GM04504 (cell line): ENCODE measurements at regions not wholly inside any gene's neighbourhood (a gene's known extent, or its start where the extent isn't known, plus 50 kb on each side); places are given as distances from the start of the nearest gene placed in this dataset.

Source experiments
- DNase-seq: peaks from one replicate; pipeline ENCODE4 v3.0.0-alpha.2; 2012; ENCODE audit warnings: low read depth

DNA sequence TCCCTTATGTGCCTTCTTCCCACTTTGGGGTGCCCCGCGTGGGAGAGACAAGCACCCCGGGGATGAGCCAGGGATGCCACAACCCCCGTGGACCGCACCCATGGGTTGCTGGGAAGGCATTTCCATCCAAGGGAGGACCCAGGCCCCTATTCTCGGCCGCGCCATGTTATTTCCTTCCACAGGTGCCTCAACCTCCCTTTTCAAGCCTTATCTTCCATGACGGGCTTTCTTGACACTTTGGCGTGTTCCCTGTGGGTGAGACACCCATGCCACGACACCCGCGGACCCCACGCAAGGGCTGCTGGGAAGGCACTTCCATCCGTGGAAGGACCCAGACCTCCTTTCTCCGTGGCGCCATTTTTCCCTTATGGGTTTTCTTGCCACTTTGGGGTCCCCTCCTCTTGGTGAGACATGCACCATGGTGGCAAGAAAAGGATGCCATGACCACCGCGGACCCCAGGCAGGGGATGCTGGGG lies 269.2 kb downstream of the ALG10 start:
- no peak for DNase-seq

DNA sequence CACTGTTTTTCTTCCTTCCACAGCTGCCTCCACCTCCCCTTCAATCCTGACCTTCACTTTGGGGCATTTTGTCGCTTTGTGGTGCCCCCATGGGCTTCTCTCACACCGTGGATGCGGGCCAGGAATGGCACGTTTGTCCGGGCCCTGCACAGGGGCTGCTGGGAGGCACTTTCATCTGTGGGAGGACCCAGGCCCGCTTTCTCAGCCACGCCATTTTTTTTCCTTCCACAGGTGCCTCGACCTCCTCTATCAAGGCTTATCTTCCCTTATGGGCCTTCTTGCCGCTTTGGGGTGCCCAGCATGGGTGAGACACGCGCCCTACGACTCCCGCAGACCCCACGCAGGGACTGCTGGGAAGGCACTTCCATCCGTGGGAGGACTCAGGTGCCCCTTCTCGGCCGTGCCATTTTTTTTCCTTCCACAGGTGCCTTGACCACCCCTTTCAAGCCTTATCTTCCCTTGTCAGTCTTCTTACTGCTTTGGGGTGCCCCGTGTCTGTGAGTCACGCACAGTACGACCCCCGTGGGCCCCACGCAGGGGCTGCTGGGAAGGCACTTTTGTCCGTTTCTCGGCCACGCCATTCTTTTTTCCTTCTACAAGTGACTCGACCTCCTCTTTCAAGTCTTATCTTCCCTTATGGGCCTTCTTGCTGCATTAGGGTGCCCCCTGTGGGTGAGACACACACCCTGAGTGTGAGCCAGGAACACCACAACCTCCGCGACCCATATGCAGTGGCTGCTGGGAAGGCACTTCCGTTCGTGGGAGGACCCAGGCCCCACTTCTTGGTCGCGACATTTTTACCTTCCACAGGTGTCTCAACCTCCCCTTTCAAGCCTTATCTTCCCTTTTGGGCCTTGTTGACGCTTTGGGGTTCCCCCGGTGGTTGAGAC lies 270.7 kb downstream of the ALG10 start:
- no peak for DNase-seq

DNA sequence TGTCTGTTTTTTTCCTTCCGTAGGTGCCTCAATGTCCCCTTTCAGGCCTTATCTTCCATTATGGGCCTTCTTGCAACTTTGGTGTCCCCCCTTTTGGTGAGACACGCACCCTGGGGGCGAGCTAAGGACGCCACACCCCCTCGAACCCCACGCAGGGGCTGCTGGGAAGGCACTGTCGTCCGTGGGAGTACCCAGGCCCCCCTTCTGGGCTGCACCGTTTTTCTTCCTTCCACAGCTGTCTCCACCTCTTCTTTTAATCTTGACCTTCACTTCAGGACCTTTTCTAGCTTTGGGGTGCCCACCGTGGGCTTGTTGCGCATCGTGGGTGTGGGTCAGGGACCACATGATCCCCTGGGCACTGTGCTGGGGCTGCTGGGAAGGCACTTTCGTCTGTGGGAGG lies 271.8 kb downstream of the ALG10 start:
- DNase-seq: no peak

DNA sequence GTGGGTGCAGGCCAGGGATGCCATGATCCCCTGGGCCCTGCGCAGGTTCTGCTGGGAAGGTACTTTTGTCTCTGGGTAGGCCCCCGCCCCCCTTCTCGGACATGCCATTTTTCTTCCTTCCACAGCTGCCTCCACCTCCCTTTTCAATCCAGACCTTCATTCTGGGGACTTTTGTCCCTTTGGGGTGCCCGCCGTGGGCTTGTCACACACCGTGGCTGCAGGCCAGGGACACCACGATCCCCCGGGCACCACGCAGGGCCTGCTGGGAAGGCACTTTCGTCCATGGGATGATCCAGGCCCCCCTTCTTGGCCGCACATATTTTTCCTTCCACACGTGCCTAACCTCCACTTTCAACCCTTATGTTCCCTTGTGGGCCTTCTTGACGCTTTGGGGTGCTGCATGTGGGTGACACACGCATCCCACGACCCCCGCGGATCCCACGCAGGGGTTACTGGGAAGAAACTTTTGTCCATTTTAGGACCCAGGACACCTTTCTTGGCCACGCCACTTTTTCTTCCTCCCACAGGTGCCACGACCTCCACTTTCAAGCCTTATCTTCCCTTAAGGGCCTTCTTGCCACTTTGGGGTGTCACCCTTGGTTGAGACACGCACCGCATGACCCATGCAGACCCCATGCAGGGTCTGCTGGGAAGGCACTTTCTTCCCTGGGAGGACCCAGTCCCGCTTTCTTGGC lies 272.5 kb downstream of the ALG10 start:
- no peak for DNase-seq

DNA sequence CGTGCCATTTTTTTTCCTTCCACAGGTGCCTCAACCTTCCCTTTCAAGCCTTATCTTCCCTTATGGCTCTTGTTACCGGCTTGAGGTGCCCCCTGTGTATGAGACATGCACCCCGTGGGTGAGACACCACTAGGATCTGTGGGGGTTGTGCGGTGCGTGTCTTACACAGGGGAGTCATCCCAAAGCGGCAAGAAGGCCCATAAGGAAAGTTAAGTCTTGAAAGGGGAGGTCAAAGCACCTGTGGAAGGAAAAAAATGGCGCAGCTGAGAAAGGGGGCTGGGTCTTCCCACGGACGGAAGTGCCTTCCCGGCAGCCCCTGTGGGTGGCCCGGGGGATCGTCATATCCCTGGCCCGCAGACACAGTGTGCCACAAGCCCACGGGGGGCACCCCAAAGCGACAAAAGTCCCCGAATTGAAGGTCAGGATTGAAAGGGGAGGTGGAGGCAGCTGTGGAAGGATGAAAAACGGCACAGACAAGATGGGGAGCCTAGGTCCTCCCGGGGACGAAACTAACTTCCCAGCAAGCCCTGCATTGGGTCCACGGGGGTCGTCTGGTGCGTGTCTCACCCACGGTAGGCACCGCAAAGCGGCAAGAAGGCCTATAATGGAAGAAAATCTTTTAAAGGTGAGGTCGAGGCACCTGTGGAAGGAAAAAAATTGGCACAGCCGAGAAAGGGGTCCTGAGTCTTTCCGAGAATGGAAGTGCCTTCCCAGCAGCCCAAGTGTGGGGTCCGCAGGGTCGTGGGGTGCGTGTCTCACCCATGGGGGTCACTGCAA lies 273.3 kb downstream of the ALG10 start:
- DNase-seq: no peak

DNA sequence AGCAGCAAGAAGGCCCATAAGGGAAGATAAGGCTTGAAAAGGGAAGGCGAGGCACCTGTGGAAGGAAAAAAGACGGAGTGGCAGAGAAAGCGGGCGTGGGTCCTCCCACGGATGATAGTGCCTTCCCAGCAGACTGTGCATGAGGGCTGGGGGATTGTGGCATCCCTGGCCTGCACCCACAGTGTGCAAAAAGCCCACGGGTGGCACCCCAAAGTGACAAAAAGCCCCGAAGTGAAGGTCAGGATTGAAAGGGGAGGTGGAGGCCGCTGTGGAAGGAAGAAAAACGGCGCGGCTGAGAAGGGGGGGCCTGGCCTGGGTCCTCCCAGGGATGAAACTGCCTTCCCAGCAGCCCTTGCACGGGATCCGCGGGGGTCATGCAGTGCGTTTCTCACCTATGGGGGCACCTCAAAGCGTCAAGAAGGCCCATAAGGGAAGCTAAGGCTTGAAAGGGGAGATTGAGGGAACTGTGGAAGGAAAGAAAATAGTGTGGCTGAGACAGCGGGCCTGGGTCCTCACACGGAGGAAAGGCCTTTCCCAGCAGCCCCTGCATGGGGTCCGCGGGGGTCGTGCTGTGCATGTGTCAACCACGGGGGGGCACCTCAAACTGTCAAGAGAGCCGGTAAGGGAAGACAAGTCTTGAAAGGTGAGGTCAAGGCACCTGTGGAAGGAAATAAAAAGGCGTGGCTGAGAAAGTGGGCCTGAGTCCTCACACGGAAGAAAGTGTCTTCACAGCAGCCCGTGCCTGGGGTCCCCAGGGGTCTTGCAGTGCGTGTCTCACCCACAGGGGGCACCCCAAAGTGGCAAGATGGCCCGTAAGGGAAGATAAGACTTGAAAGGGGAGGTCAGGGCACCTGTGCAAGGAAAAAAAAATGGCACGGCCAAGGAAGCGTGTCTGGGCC lies 274.1 kb downstream of the ALG10 start:
- DNase-seq: no peak

DNA sequence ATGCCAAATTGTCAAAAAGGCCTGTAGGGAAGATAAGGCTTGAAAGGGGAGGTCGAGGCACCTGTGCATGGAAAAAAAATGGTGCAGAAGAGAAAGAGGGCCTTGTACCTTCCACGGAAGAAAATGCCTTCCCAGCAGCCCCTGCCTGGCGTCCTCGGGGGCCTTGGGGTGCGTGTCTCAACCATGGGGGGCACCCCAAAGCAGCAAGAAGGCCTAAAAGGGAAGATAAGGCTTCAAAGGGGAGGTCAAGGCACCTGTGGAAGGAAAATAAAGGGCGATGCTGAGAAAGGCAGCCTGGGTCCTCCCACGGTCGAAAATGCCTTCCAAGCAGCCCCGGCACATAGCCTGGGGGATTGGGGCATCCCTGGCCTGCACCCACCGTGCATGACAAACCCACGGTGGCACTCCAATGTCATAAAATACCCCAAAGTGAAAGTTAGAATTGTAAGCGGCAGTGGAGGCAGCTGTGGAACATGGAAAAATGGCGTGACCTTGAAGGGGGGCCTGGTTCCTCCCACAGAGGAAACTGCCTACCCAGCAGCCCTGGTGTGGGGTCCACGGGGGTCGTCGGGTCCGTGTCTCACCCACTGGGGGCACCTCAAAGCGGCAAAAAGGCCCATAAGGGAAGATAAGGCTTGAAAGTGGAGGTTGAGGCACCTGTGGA lies 275.0 kb downstream of the ALG10 start:
- DNase-seq: no peak

DNA sequence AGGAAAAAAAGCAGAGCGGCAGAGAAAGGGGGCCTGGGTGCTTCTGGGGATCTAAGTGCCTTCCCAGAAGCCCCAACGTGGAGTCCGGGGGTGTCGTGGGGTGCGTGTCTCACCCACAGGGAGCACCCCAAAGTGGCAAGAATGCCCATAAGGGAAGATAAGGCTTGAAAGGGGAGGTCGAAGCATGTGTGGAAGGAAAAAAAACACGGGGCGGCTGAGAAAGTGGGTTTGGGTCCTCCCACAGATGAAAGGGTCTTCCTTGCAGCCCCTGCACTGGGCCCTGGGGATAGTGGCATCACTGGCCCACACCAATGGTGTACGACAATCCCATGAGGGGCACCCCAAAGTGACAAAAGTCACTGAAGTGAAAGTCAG lies 275.5 kb downstream of the ALG10 start:
- no peak for DNase-seq

DNA sequence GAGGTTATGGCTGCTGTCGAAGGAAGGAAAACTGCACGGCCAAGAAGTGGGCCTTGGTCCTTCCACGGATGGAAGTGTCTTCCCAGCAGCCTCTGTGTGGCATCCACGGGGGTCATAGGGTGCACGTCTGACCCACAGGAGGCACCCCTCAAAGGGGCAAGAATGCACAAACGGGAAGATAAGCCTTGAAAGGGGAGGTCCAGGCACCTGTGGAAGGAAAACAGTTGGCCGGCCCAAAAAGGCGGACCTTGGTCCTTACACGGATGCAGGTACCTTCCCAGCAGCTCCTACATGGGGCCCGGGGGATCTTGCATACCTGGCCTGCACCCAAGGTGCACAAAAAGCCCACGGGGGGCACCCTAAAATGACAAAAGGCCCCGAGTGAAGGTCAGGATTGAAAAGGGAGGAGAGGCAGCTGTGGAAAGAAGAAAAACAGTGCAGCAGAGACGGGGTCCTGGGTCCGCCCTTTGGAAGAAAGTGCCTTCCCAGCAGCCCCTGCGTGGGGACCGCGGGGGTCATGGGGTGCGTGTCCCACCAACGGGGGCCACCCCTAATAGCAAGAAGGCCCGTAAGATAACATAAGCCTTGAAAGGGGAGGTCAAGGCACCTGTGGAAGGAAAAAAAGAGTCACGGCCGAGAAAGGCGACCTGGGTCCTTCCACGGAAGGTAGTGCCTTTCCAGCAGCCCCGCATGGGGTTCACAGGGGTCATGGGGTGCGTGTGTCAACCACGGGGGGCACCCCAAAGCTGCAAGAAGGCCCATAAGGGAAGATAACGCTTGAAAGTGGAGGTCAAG lies 276.1 kb downstream of the ALG10 start:
- no peak for DNase-seq

DNA sequence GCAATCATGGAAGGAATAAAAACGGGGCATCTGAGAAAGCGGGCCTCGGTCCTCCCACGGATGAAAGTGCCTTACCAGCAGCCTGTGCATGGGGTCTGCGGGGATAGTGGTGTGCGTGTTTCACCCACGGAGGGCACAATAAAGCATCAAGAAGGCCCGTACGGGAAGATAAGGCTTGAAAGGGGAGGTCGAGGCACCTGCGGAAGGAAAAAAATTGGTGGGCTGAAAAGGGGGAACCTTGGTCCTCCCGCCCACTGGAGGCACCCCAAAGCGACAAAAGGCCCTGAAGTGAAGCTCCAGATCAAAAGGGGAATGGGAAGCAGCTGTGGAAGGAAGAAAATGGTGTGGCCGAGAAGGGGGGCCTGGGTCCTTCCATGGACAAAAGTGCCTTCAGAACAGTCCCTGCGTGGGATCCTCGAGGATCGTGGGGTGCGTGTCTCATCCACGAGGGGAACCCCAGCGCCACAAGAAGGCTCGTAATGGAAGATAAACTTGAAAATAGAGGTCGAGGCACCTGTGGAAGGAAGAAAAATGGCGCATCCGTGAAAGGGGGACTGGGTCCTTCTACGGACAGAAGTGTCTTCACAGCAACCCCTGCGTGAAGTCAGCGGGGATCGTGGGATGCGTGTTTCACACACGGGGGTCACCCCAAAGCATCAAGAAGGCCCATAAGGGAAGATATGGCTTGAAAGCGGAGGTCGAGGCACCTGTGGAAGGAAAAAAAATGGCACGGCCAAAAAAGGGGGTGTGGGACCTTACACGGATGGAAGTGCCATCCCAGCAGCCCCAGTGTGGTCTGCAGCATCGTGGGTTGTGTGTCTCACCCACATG lies 276.9 kb downstream of the ALG10 start:
- no peak for DNase-seq

DNA sequence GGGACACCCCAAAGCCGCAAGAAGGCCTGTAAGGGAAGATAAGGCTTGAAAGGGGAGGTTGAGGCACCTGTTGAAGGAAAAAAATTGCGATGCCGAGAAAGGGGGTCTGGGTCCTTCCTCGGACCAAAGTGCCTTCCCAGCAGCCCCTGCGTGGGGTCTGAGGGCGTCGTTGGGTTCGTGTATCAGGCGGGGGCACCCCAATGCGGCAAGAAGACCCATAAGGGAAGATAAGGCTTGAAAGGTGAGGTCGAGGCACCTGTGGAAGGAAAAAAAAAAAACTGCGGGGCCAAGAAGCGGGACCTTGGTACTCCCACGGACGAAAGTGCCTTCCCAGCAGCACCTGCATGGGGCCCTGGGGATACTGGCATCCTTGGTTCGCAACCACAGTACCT lies 277.5 kb downstream of the ALG10 start:
- no peak for DNase-seq

DNA sequence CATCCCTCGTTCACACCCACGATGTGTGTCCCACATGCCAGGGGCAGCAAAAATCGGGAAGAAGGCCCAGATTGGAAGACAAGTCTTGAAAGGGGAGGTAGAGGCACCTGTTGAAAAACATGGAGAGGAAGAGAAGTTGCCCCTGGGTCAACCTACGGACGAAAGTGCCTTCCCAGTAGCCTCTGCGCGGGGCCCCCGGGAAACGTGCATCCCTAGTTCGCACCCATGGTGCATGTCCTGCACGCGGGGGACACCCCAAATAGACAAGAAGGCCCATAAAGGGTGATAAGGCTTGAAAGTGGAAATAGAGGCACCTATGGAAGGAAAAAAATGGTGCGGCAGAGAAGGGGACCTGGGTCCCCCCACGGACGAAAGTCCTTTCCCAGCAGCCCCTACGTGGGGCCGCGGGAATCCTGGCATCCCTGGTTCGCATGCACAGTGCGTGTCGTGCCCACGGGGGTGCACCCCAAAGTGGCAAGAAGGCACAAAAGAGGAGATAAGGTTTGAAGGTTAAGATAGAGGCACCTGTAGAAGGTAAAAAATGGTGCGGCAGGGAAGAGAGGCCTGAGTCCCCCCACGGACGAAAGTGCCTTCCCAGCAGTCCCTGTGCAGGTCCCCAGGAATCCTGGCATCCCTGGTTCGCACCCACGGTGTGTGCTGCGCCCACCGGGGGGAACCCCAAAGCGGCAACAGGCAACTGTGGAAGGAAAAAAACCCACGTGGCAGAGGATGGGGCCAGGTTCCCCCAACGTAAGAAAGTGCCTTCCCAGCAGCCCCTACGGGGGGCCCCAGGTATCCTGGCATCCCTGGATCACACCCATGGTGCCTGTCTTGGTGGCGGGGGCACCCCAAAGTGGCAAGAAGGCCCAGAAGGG lies 278.3 kb downstream of the ALG10 start:
- no peak for DNase-seq

DNA sequence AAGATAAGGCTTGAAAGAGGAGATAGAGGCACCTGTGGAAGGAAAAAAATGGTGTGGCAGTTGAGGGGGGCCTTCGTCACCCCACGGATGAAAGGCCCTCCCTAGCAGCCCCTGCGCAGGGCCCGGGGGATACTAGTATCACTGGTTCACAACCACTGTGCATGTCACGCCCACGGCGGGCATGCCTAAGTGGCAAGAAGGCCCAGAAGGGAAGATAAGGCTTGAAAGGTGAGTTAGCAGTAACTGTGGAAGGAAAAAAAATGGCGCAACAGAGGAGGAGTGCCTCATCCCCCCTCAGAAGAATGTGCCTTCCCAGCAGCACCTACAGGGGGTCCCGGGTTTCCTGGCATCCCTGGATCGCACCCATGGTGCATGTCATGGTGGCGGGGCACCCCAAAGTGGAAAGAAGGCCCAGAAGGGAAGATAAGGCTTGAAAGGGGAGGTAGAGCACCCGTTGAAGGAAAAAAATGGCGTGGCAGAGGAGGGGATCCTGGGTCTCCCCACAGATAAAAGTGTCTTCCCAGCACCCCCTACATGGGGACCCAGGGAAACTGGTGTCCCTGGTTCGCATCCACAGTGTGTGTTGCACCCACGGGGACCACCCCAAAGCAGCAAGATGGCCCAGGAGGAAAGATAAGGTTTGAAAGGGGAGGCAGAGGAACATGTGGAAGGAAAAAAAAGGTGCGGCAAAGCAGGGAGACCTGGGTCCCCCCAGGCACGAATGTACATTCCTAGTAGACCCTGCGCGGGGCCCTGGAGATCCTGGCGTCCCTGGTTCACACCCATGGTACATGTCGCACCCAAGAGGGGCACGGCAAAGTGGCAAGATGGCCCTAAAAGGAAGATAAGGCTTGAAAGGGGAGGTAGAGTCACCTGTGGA lies 279.2 kb downstream of the ALG10 start:
- DNase-seq: no peak

DNA sequence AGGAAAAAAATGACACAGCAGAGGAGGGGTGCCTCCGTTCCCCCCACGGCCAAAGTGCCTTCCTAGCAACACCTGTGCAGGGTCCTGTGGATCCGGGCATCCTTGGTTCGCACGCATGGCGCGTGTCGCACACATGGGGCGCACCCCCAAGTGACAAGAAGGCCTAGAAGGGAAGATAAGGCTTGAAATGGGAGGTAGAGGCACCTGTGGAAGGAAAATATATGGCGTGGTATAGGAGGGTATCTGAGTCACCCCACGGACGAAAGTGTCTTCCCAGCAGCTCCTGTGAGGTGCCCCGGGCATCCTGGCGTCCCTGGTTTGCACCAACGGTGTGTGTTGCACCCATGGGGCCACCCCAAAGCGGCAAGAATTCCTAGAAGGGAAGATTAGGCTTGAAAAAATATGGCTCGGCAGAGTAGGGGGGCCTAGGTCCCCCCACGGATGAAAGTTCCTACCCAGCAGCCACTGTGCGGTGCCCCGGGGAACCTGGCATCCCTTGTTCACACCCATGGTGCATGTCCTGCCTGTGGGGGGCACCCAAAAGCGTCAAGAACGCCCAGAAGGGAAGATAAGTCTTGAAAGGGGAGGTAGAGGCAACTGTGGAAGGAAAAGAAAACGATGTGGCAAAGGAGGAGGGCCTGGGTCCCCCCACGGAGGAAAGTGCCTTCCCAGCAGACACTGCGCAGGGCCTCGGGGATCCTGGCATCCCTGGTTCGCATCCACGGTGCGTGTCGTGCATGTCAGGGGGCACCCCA lies 280.0 kb downstream of the ALG10 start:
- no peak for DNase-seq

DNA sequence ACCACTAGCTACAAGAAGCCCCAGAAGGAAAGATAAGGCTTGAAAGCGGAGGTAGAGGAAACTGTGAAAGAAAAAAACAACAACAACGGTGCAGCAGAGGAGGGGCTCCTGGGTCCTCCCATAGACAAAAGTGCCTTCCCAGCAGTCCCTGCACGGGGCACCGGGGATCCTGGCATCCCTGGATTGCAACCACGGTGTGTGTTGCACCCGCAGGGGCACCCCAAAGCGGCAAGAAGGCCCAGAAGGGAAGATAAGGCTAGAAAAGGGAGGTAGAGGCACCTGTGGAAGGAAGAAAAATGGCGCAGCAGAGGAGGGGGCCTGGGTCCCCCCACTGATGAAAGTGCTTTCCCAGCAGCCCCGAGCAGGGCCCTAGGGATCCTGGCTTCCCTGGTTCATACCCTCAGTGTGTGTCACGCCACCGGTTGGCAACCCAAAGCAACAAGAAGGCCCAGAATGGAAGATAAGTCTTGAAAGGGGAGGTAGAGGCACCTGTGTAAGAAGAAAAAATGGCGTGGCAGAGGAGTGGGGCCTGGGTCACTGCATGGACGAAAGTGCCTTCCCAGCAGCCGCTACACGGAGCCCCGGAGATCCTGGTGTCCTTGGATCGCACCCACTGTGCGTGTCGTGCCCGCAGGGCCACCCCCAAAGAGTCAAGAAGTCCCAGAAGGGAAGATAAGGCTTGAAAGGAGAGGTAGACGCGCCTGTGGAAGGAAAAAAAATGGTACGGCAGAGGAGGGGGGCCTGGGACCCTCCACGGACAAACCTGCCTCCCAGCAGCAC lies 281.0 kb downstream of the ALG10 start:
- no peak for DNase-seq

DNA sequence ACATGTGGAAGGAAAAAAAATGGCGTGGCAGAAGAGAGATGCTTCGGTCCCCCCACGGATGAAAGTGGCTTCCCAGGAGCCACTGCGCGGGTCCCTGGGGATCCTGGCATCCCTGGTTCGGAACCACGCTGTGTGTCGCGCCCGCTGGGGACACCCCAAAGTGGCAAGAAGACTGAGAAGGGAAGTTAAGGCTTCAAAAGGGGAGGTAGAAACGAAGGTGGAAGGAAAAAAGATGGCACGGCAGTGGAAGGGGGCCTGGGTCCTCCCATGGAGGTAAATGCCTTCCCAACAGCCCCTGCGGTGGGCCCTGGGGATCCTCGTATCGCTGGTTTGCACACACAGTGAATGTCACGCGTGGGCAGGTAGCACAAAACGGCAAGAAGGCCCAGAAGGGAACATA lies 281.7 kb downstream of the ALG10 start:
- DNase-seq: no peak
